Natural killer cell (primary cell): ENCODE measurements at regions not wholly inside any gene's neighbourhood (a gene's known extent, or its start where the extent isn't known, plus 50 kb on each side); places are given as distances from the start of the nearest gene placed in this dataset.

Source experiments
- ATAC-seq, 3 donors: fragments of 150-1000 bp in 2 of 3; fragments of 200-7000 bp in 1 of 3; cut with Tn5 transposase; 1 replicate in 1 of 3; 2 replicates in 2 of 3; pipeline ENCODE4 v1.10.0; 2021; ENCODE audit warnings: mild to moderate bottlenecking in 2 of 3, moderate library complexity in 2 of 3
- DNase-seq, 2 donors: peaks; one replicate each; pipeline versions ENCODE4 v3.0.0 to v3.0.0-alpha.2; 2013 to 2021; ENCODE audit warnings: mixed read lengths in 1 of 2
- H3K27ac ChIP-seq: one replicate; pipeline ENCODE4 v1.5.1; 2013; ENCODE audit warnings: mild to moderate bottlenecking, low read length
- H3K27me3 ChIP-seq: one replicate; pipeline ENCODE4 v1.6.1; 2013; ENCODE audit warnings: low read length; ENCODE audit not compliant: control insufficient read depth, insufficient read depth
- H3K36me3 ChIP-seq: one replicate; pipeline ENCODE4 v1.6.1; 2013; ENCODE audit warnings: low read length; ENCODE audit not compliant: control insufficient read depth, insufficient read depth
- H3K4me1 ChIP-seq: one replicate; pipeline ENCODE4 v1.6.1; 2013; ENCODE audit warnings: low read length; ENCODE audit not compliant: control insufficient read depth, insufficient read depth
- H3K4me3 ChIP-seq: one replicate; pipeline ENCODE4 v1.5.1; 2013; ENCODE audit warnings: low read length
- H3K9me3 ChIP-seq: one replicate; pipeline ENCODE4 v1.6.1; 2013; ENCODE audit warnings: low read length; ENCODE audit not compliant: control insufficient read depth, insufficient read depth
- H3K27ac Mint-ChIP-seq, 2 donors: one replicate each; pipeline ENCODE4 v1.8.0; 2022; ENCODE audit warnings: mild to moderate bottlenecking in 2 of 2, mixed read lengths in 2 of 2, moderate library complexity in 1 of 2
- H3K27me3 Mint-ChIP-seq, 2 donors: one replicate each; pipeline ENCODE4 v1.8.0; 2022; ENCODE audit warnings: low read depth in 2 of 2, mixed read lengths in 2 of 2
- H3K36me3 Mint-ChIP-seq: one replicate; pipeline ENCODE4 v1.8.0; 2022; ENCODE audit warnings: mixed read lengths
- H3K4me1 Mint-ChIP-seq, 2 donors: one replicate each; pipeline ENCODE4 v1.8.0; 2022; ENCODE audit warnings: mixed read lengths in 2 of 2
- H3K4me3 Mint-ChIP-seq: one replicate; pipeline ENCODE4 v1.8.0; 2022; ENCODE audit warnings: mild to moderate bottlenecking, moderate library complexity, mixed read lengths
- H3K9me3 Mint-ChIP-seq, 2 donors: one replicate each; pipeline ENCODE4 v1.8.0; 2022; ENCODE audit warnings: mixed read lengths in 2 of 2
- WGBS: methylation state at CpG from one replicate; pipeline ENCODE4 v1.1.7; 2013; ENCODE audit warnings: missing lambda C conversion rate; ENCODE audit not compliant: insufficient coverage; 5-methylcytosine and 5-hydroxymethylcytosine counted together
- intact Hi-C: fragments of 100-400 bp; cut with micrococcal nuclease; formaldehyde crosslinking; loops from one replicate; pipeline ENCODE4 v1.14.2; 2022
- TF ChIP-seq, protein P1 (sequence below): fragments of 200-600 bp; IDR thresholded peaks from one replicate; pipeline ENCODE4 v1.8.0; 2022; ENCODE audit warnings: antibody characterized with exemption

- H3K4me1 Mint-ChIP-seq, result no peaks in the 10 kb centered on the region
- H3K9me3 Mint-ChIP-seq, result no peaks in the 10 kb centered on the region
- Histone ChIP-seq H3K27me3 (no peaks in the 10 kb centered on the region), H3K9me3 (no peaks in the 10 kb centered on the region), H3K4me1 (no peaks in the 10 kb centered on the region), H3K4me3 (no peak overlapping the region), H3K36me3 (no peaks in the 10 kb centered on the region), H3K27ac (no peak overlapping the region)
- DNase-seq (no peak), ATAC-seq (no peak)
- H3K27me3 Mint-ChIP-seq, result no peaks in the 10 kb centered on the region
- TF ChIP-seq, protein P1, sequence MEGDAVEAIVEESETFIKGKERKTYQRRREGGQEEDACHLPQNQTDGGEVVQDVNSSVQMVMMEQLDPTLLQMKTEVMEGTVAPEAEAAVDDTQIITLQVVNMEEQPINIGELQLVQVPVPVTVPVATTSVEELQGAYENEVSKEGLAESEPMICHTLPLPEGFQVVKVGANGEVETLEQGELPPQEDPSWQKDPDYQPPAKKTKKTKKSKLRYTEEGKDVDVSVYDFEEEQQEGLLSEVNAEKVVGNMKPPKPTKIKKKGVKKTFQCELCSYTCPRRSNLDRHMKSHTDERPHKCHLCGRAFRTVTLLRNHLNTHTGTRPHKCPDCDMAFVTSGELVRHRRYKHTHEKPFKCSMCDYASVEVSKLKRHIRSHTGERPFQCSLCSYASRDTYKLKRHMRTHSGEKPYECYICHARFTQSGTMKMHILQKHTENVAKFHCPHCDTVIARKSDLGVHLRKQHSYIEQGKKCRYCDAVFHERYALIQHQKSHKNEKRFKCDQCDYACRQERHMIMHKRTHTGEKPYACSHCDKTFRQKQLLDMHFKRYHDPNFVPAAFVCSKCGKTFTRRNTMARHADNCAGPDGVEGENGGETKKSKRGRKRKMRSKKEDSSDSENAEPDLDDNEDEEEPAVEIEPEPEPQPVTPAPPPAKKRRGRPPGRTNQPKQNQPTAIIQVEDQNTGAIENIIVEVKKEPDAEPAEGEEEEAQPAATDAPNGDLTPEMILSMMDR, result no peak
- intact Hi-C loops, result no loop called here
- H3K4me3 Mint-ChIP-seq, result no peak overlapping the region
- H3K36me3 Mint-ChIP-seq, result no peaks in the 10 kb centered on the region
- 31% methylated on average over 6 of the region's 6 CpGs for WGBS
- no peak overlapping the region for H3K27ac Mint-ChIP-seq
Observed at GRCh38 chr18:1014509-1014908, 109.8 kb downstream of the ADCYAP1 start.

- intact Hi-C loops, result no loop called here
- no peaks in the 10 kb centered on the region for H3K27me3 Mint-ChIP-seq
- Histone ChIP-seq H3K36me3 (no peaks in the 10 kb centered on the region), H3K27me3 (no peaks in the 10 kb centered on the region), H3K9me3 (no peaks in the 10 kb centered on the region), H3K4me3 (no peak overlapping the region), H3K4me1 (no peaks in the 10 kb centered on the region), H3K27ac (no peak overlapping the region)
- H3K4me1 Mint-ChIP-seq, result no peaks in the 10 kb centered on the region
- H3K9me3 Mint-ChIP-seq, result no peaks in the 10 kb centered on the region
- TF ChIP-seq, protein P1, result no peak
- ATAC-seq, result no peak
- H3K36me3 Mint-ChIP-seq, result no peaks in the 10 kb centered on the region
- DNase-seq, result no peak
- H3K4me3 Mint-ChIP-seq, result no peak overlapping the region
- no peak overlapping the region for H3K27ac Mint-ChIP-seq
Observed at GRCh38 chr18:1014951-1015624, 110.4 kb downstream of the ADCYAP1 start.

DNA sequence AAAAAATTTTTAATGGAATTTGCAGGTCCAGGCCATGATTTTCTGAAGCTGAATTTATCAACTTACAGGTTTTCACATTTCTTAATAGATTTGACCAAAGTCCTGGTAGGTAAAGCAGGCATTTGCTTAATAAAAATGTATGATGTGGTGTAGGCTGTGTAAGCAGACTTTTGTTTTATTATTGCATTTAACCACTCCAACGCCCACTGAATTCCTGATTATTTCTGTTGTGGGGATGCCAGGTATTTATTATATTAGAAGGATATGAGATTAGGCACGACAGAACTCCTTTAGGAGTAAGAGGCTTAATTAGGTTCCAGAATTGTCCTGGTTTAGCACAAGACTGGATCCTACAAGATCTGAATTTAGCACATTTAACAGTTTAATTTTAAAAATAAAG is 111.1 kb downstream of the ADCYAP1 start:
- 78% methylated on average over 2 of the region's 2 CpGs for WGBS

More for the DNA sequence above, 111.1 kb downstream of the ADCYAP1 start:
- no peak for ATAC-seq
- TF ChIP-seq, protein P1, result no peak
- intact Hi-C loops, result no loop called here
- no peak for DNase-seq
- Histone ChIP-seq H3K36me3 (no peaks in the 10 kb centered on the region), H3K4me3 (no peak overlapping the region), H3K9me3 (no peaks in the 10 kb centered on the region), H3K4me1 (no peaks in the 10 kb centered on the region), H3K27ac (no peak overlapping the region), H3K27me3 (no peaks in the 10 kb centered on the region)
- Mint-ChIP-seq H3K4me3 (no peak overlapping the region), H3K27ac (no peak overlapping the region), H3K4me1 (no peaks in the 10 kb centered on the region), H3K36me3 (no peaks in the 10 kb centered on the region), H3K27me3 (no peaks in the 10 kb centered on the region), H3K9me3 (no peaks in the 10 kb centered on the region)
